IPS DF 4.7 (cell line): ENCODE measurements at regions not wholly inside any gene's neighbourhood (a gene's known extent, or its start where the extent isn't known, plus 50 kb on each side); places are given as distances from the start of the nearest gene placed in this dataset.
"Not testable (repeated sequence)": the region's sequence is repeated elsewhere in the genome, so short reads cannot be mapped to it uniquely, and the experiment has no call there.

ENCODE experiments used
- DNase-seq: peaks from one replicate; pipeline ENCODE4 v3.0.0-alpha.2; 2013; ENCODE audit warnings: low spot score; ENCODE audit errors: extremely low read depth

DNA sequence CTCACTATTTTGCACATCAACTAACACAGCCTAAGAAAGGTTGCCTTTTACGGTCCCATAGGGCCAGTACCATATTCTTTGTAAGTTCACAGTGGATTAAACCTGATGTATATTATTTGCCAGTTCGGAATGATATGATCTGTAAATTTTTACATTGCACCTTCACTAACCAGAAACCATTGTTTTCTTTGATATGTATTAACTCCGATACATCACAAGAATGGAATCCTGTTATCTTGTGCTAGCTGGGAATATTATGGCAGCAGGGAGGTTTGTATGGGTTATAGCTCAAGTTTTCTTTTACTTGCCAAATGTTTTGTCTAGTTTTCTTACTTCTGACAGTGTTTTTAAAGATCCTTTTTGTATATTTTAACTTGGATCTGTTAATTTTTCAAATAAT lies 51.4 kb upstream of the S1PR1 start:
- no peak for DNase-seq

DNA sequence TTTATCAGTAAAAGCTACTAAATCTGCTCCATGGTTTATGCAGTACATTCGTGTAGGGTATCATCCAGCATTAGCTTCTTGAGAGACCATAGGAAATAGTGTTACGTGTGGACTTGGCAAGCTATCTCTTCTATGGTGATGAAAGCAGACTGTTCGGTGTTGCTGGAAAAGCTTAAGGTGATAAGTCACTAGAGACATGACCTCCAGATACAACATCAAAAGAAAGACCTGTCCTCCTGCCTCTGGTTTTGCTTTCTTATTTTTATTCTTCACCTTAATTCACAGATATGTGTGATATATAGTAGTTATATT lies 53.5 kb upstream of the S1PR1 start:
- DNase-seq, result no peak

DNA sequence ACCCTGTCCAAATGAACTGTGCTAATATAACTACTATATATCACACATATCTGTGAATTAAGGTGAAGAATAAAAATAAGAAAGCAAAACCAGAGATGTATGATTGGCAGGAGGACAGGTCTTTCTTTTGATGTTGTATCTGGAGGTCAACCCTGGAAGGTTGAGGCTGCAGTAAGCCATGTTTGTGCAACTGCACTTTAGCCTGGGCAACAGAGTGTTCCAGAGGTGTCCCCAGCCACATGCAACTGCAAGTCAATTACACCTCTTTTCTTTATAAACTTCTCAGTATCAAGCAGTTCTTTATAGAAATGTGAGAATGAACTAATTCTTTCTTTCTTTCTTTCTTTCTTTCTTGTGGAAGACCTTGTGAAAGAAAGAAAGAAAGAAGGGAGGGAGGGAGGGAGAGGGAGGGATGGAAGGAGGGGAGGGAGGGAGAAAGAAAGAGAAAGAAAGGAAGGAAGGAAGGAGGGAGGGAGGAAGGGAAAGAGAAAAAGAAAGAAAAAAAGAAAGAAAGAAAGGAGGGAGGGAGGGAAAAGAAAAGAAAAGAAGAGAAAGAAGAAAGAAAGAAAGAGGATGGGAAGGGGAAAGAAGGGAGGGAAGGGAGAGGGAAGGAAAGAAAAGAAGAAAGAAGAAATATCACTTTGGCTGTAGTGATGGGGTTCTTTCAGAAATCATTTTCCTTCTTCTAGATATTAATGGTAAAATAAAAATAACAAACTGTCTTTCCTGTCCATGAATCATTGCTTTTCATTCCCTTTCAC lies 54.0 kb upstream of the S1PR1 start:
- DNase-seq, result no peak

DNA sequence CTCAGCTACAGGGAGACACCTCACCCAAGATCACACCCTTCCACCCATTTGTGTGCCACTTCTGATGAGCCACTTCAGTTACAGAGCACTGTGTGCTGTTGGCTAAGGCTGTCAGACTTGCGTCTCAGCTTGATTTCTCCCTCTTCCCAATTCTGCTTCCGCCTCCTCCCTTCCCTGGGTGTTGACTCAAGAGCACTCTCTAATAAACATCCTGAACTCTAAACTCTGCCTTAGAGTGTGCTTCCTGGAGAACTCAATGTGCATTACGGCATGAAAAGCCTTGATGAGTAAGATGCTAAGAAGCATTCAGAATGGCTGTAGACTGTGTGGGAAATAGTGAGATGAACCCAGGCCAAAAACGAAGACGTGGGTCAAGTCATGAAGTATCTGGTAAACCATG lies 54.9 kb upstream of the S1PR1 start:
- no peak for DNase-seq

DNA sequence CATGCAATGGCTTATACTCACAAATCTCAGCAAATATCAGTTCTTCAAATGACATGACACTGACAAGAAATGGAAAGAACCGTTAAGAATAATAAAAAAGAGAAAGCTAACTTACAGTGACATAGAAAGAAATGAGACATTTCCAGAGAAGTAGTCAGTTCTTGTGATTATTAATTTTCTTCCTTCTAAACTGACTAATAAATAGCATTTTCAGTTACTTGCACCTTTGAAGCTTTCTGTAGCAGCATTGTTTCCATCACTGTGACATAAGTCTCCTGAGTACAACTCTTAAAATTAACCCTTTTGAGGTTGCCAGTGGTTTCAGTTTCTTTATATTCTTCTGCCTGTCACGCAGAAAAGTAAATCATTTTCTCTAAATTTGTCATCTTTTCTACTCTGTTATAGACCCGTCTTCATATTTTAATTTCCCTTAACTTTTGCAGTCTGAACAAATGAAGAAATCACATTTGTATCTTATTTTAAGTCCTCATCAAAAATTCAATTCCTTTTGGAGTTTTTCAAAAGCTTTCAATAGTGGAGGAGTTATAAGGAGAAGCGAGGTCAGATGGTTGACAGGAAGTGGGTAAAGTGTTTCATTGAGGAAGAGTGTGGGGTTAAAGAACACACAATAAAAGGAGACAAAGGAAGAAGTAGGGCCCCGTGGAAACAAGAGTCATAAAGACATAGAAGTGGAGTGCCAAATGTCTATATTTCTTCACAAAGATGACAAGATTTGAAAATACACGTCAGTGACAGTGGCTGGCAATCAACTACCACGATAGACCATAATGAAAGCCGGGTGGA lies 57.9 kb upstream of the S1PR1 start:
- no peak for DNase-seq

DNA sequence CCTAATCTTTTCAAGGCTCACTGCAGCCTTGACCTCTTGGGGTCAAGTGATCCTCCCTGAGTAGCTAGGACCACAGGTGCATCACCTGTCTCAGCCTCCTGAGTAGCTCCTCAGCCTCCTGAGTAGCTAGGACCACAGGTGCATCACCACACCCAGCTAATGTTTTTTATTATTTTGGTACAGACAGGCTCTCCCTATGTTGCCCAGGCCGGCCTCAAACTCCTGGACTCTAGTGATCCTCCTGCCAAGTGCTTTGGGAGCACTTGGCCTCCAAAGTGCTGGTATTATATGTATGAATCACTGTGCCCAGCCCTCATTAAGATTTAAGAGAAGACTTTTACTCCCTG lies 58.5 kb upstream of the S1PR1 start:
- DNase-seq, result no peak

DNA sequence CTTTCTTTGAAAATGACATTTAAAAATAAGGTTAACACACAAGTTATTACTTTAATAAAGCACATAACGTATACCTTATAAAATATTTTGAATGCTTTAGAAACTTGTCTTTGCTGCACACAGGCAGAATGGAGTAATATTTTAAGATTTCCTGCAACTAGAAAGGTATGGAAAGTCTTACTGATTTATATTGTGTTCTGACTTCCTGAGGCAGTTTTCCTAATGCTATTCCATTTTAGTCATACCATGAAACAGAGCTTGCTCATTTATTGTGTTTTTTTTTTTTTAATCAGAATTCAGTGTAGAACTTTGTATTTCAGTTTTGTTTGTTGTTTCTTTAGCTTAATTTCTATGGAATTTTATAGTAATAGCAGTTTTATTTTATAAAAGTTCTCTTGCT lies 60.9 kb upstream of the S1PR1 start:
- DNase-seq, result no peak

DNA sequence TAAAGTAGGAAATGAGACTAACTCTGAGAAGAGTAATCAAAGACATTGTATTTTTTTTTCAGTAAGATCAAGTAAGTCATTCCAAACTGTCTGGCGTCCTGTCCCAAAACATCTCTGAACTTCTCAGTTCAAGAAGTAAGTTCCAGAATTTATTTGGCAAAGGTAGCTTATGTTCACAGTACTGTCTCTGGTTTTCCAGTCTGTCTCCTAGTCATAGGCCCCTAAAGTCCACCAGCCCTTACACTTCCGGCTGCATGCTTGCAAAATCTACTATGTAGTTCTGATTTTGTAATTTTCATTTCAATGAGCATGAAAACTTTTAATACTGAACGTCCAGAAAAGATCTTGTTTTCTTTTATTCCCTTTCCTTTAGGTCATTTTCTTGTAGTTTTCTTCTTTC lies 61.4 kb upstream of the S1PR1 start:
- DNase-seq, result no peak

DNA sequence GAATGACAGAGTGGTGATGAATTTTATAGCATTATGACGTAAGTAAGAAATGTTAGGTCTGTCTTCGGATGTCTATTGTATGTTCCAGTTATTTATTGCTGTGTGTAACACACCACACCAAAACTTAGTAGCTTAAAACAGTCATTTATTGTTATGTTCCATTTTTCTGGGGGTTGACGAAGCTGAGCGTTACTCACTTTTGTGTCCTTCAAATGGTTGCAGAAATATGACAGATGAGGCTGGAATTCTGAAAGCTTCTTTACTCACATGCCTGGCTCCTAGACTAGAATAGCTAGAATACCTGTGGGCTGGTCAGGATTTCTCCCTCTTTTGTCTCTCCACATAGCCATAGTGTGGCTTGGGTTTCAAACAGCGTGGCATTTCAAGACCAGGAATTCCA lies 62.1 kb upstream of the S1PR1 start:
- DNase-seq, result no peak

DNA sequence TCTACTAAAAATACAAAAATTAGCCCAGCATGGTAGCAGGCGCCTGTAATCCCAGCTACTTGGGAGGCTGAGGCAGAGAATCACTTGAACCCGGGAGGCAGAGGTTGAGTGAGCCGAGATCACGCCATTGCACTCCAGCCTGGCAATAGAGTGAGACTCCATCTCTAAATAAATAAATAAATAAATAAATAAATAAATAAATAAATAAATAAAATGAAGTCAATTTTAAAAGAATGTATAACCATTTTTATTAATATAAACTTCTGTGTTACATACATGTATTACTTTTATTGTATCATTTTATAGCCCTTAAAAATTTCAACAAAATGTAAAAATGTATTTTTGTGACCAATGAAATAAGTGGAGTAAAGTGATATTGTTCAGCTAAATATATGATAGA lies 62.5 kb upstream of the S1PR1 start:
- not testable (repeated sequence) for DNase-seq

DNA sequence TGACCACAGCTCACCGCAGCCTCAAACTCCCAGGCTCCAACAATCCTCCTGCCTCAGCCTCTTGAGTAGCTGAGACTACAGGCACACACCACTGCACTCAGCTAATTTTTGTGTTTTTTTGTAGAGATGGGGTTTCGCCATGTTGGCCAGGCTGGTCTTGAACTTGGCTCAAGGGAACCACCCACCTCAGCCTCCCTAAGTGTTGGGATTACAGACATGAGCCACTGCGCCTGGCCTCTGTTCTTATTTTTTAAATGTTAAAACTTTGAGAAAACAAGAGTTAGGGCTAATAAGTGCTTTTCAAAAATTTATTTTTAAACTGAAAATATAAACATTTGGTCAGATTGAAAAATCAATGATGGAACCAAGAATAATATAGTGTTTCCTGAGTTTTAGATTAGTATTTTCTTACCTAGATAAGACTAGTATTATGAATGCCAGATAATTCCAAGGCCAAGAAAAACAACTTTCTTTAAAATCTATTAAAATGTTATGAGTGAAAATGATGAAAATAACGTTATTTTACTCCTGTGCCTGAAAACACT lies 66.2 kb upstream of the S1PR1 start:
- no peak for DNase-seq

DNA sequence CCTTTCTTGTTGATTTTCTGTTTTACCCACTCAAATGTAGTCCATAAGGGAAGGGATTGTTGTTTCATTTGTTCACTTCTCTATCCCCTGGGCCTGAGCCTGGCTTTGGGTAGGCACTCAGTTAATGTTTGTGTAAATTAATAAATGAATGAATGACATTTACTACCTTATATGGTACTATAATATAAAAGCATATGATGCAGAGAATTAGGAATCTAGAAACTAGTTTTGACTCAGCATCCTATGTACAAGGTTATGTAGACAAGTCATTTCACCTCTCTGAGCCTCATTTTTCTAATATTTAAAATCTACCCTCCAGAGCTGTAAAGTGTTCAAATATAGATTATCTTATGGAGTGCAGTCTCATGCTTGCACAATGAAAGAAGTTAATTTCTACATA lies 68.9 kb upstream of the S1PR1 start:
- no peak for DNase-seq

DNA sequence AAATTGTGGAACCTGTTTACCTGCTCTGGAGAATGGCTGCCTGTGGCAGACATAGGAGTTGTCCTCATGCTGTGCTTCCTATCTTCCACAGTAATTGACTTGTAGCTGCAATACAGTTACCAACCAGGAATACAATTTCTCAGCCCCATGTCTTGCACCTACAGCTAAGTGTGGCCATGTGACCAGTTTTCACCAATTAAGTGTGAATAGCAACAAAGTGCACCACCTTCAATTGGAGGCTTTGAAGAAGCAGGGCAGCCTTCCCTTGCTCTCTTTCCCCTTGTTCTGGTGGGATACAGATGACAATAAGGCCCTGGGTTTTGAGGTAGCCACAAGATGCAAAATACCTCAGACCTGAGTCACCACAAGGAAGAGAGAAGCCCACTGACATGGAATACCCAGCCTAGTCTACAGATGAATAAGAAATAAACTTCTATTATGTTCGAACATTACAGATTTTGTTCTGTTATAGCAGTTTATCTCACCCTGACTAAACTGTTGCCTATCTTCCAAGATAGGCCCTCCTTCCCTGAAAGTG lies 70.2 kb upstream of the S1PR1 start:
- DNase-seq, result no peak

DNA sequence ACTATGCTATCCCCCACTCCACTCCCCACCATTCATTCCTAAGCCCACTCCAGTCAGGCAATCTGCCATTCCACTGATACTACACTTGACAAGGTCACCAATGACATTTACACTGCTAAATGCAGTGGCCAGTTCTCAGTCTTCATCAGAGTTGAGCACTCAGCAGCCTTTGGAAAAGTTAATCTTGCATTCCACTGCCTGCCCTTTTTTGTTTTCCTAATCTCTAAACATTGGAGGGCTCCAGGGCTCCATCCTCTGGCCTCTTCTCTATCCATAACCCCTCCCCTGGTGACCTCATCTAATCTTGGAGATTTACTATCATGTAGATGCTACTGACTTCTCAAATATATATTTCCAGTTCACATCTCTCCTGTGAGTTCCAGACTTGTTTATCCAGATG lies 70.9 kb upstream of the S1PR1 start:
- DNase-seq, result no peak

DNA sequence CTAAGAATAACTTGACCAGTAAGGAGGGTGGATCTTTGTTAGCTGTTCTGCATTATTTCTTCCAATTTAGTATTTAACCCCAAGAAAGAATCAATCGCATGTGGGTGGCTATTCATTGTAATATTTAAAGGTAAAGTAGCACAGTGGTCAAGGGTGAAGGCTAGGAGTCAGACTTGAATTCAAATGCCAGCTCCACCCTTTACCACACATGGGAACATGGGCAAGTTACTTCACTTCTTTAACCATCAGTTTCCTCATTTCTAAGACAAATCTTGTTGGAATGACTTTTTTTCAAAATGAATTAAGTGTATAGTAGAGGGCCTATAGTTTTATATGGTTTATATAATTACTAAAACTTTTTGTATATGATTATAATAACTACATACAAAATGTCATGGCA lies 71.3 kb upstream of the S1PR1 start:
- no peak for DNase-seq

DNA sequence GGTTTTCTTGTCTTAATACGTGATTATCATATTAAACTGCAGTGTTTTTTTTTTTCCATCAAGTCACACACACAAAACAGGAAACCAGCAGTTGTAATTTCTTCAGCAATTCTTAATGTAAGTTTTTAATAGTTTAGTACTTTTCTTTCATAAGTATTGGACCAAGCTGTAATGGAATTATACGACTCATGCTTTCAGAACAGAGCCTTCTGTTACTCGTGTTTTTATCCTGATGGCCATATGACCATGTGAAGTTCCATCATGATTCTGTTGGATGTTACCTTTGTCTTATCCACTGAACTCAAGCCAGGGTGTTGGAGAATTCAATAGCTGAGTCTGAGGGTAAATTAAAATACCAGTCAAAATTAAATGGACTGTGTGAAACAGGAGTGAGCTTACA lies 72.0 kb upstream of the S1PR1 start:
- no peak for DNase-seq

DNA sequence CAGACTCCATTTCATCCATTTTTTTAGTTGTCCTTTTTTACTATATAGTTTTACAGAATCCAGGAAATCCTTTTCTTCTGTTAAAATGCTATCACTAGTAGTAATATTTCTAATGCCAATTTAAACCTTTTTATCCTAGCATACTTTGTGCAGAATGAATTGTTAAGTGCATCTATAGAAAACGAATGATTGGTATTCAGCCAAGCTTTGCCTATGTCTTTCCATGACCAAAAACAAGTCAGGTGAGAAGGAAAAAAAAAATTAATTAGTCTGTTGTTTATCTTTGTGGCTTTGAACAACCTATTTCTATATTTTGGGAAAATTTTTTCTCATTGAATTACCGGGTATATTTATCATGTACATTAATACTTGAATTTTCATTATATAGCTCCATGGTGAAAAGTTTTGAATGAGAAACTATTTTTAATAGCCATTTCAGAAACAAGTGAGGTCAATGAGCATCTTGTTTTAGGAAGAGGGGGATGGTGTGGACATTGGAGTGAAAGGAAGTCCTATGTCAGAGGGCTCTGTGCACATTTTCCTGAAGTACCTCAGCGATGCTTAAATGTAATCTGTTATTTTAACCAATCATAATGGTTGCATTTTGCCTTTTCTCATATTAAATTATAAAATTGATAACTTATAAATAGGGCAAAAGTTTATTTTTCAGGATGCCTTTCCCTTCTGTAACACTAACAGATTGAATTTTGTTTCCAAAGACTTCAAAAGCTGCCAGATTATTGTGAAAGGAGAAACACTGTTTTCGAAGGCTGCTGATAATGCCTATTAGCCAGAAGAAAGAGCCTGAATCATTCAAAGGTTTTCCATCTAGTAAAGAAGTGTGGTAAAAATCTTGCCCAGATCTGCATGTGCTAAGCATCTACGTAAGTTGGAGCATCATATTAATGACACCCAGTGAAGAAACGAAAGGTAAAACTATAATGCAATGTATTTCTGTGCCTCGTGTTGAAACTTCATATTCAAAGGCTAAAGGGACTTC lies 73.8 kb upstream of the S1PR1 start:
- no peak for DNase-seq

DNA sequence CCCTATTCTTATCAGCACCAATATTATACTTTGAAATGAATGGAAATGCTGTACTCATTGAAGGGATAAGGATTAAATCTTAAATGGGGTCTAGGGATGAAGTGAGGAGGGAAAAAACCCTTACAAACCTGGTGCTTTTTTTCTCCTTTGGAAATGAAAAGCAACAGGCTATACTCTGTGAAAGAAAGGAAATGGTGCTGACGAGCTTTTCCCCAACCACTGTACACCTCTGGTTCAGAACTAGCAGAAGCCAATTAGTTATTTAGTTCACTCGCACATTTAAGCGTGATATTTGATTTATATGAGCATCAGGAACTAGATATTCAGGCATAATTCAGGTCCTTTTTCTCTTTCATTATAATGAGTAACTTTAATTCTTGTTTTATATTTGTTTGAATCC lies 74.5 kb upstream of the S1PR1 start:
- DNase-seq, result no peak

DNA sequence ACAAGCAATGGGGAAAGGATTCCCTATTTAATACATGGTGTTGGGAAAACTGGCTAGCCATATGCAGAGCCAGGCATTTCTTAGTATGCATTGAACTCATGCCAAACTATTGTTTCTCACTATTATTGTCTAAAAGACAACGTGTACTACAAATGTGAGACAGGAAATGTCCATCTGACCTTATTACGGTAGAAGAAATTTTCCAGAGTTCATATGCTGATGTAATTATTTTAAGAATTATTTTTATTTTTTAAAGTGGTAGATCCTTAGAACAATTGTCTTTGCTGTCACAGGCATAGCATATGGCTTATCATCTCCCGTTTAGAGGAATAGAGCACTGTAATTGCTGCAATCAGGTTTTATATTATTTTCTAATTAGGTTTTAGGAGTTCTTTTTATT lies 75.2 kb upstream of the S1PR1 start:
- DNase-seq, result no peak

DNA sequence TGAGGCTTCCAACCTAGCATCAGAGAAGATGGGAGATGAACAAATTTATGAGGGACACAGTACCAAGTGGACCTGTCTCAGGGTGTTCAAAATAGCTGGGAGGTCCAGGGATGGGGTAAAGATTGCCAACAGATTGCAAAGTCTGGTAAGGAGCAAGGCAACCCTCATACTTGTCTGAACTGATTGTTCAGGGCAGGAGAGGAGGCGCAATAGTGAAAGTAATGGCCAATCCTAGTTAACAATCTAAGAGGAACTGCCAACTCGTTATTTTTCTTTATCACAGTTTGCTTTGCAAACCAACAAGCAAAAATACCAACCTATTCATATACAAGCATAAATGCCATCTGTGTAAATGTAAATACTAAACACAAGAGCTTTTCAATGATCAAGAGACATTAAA lies 78.4 kb upstream of the S1PR1 start:
- DNase-seq, result no peak

DNA sequence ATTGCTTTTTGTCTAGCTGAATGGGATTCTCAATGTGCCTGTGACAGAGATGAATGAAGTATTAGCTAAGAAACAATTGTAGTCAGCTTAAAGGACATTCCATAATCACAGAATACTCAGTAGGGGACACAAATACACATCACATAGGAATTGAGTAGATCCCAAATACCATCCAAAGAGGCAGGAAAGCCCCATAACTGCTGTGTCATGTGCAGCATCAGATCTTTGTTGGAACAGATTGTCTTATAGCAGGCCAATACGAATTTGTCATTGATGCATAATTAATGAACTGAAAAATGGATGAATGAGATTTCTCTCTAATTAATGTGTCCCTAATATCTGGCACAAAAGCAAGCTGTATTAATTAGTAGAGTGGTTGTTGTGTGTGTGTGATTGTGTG lies 82.3 kb upstream of the S1PR1 start:
- DNase-seq, result no peak

DNA sequence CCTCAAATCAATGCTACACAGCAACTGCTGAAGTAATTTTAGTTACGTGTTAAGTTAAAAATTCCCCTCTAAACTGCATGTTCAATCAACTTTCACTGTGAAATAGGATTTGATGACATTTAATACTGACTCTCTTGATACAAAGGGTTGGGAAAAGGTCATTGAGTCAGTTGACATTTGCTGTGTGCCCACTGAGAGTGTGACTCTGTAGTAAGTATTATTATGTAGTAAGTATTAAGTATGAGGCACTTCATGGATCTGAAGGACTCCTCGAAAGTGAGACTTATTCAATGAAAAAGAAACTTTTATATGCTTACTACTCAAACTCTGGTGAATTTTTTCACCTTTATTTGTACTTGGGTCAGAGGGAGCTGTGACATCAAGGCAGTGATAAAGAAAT lies 83.1 kb upstream of the S1PR1 start:
- no peak for DNase-seq
